Lung (tissue), 11 donors: ENCODE measurements at regions not wholly inside any gene's neighbourhood (a gene's known extent, or its start where the extent isn't known, plus 50 kb on each side); places are given as distances from the start of the nearest gene placed in this dataset.
A peak's percentile ranks its signal among the peaks of the same experiment; 100 is the strongest.

Experiments used
- ATAC-seq: fragments of 200-7000 bp; cut with Tn5 transposase; one replicate; pipeline ENCODE4 v1.9.1; 2020; ENCODE audit warnings: moderate number of reproducible peaks; ENCODE audit not compliant: insufficient read depth, low FRiP score
- DNase-seq, 3 donors: peaks; one replicate each; pipeline ENCODE4 v3.0.0-alpha.2; 2013 to 2017
- H3K27ac ChIP-seq, 2 donors: one replicate each; pipeline ENCODE4 v1.5.1; 2013; ENCODE audit warnings: mild to moderate bottlenecking in 2 of 2, moderate library complexity in 2 of 2, control low read depth in 1 of 2, inconsistent platforms in 1 of 2, low read depth in 1 of 2, low read length in 1 of 2
- H3K27me3 ChIP-seq, 3 donors: one replicate each; pipeline ENCODE4 v1.5.1; 2013; ENCODE audit warnings: low read length in 2 of 3; ENCODE audit not compliant: control insufficient read depth in 3 of 3, insufficient read depth in 3 of 3
- H3K36me3 ChIP-seq, 4 donors: one replicate each; pipeline ENCODE4 v1.5.1; 2013; ENCODE audit warnings: low read length in 4 of 4, mild to moderate bottlenecking in 1 of 4, moderate library complexity in 1 of 4; ENCODE audit not compliant: control insufficient read depth in 4 of 4, insufficient read depth in 4 of 4
- H3K4me1 ChIP-seq, 5 donors: one replicate each; pipeline ENCODE4 v1.5.1; 2013; ENCODE audit warnings: low read length in 5 of 5, mild to moderate bottlenecking in 2 of 5, moderate library complexity in 1 of 5; ENCODE audit not compliant: control insufficient read depth in 5 of 5, insufficient read depth in 5 of 5
- H3K4me3 ChIP-seq: one replicate; pipeline ENCODE4 v1.5.1; 2013; ENCODE audit warnings: mild to moderate bottlenecking, control low read depth, moderate library complexity
- H3K9ac ChIP-seq, 2 donors: one replicate each; pipeline ENCODE4 v1.5.1; 2013; ENCODE audit warnings: low read length in 2 of 2, control low read depth in 1 of 2; ENCODE audit not compliant: insufficient read depth in 1 of 2
- H3K9me3 ChIP-seq, 4 donors: one replicate each; pipeline ENCODE4 v1.5.1; 2013; ENCODE audit warnings: low read length in 3 of 4, mild to moderate bottlenecking in 1 of 4, moderate library complexity in 1 of 4; ENCODE audit not compliant: control insufficient read depth in 4 of 4, insufficient read depth in 3 of 4
- CTCF ChIP-seq: IDR thresholded peaks from 2 replicates; pipeline ENCODE4 v1.5.1; 2012; ENCODE audit warnings: mild to moderate bottlenecking; ENCODE audit errors: control extremely low read depth, extremely low read depth
- WGBS, 2 donors: extraction: QIAGEN DNeasy Blood & Tissue Kit; methylation state at CpG; one replicate each; pipeline ENCODE4 v1.1.7; 2013; 5-methylcytosine and 5-hydroxymethylcytosine counted together
- donor health status: control.
- donor health status: control.
- donor health status: Bipolar disorder and iron deficiency.
- donor health status: healthy.
- donor health status: DM: yes; HTN: yes; CAD: no.

GRCh38 chr2:15765211-15765610, 173.5 kb downstream of the DDX1 start:
- no peak for TF ChIP-seq CTCF
- DNase-seq (no peak), ATAC-seq (no peak)
- Histone ChIP-seq H3K4me3 (no peak overlapping the region), H3K4me1 (peaks cover 0 to 21% (median 9%) of the 10 kb centered on the region in 5 donors), H3K9ac (no peak overlapping the region), H3K27me3 (no peaks in the 10 kb centered on the region), H3K36me3 (no peaks in the 10 kb centered on the region), H3K27ac (no peak overlapping the region), H3K9me3 (peaks cover 0 to 2% (median 0%) of the 10 kb centered on the region in 4 donors)
- WGBS, 2 donors: 92 to 95% methylated on average over 5 of the region's 5 CpGs

- peak in 2 of 3 donors; percentile 17 to 78 for DNase-seq
- WGBS, 2 donors: 89 to 92% methylated on average over 13 of the region's 13 CpGs
- Histone ChIP-seq H3K4me1 (peaks cover 0 to 21% (median 9%) of the 10 kb centered on the region in 5 donors), H3K9me3 (peaks cover 0 to 2% (median 0%) of the 10 kb centered on the region in 4 donors), H3K36me3 (no peaks in the 10 kb centered on the region), H3K27me3 (no peaks in the 10 kb centered on the region), H3K4me3 (no peak overlapping the region), H3K27ac (no peak overlapping the region), H3K9ac (no peak overlapping the region)
- ATAC-seq: no peak
- no peak for TF ChIP-seq CTCF
Measured at GRCh38 chr2:15765686-15766302, 174.1 kb downstream of the DDX1 start.

- no peak for TF ChIP-seq CTCF
- no peak for ATAC-seq
- Histone ChIP-seq H3K27ac (no peak overlapping the region), H3K4me1 (peaks cover 0 to 21% (median 9%) of the 10 kb centered on the region in 5 donors), H3K27me3 (no peaks in the 10 kb centered on the region), H3K9me3 (peaks cover 0 to 2% (median 0%) of the 10 kb centered on the region in 4 donors), H3K9ac (no peak overlapping the region), H3K4me3 (no peak overlapping the region), H3K36me3 (no peaks in the 10 kb centered on the region)
- no peak for DNase-seq
- WGBS, 2 donors: 74 to 94% methylated on average over 9 of the region's 9 CpGs
Measured at GRCh38 chr2:15766303-15766861, 174.0 kb upstream of the MYCN start.
